SIG-M5 treated with dmso at 0.1 percent for 504 hours (cell line): ENCODE measurements at regions not wholly inside any gene's neighbourhood (a gene's known extent, or its start where the extent isn't known, plus 50 kb on each side); places are given as distances from the start of the nearest gene placed in this dataset.

ENCODE experiments used
- DNase-seq: peaks from one replicate; lab custom pipeline; 2025; ENCODE audit not compliant: unreplicated experiment; lab: John Stamatoyannopoulos, UW

GRCh38 chr2:20150110-20150706 lies 74.7 kb downstream of the SDC1 start:
- DNase-seq = no peak

- no peak for DNase-seq
Observed at GRCh38 chr2:20149703-20150030, 75.3 kb downstream of the SDC1 start.

GRCh38 chr2:20148923-20149702 lies 75.8 kb downstream of the SDC1 start:
- DNase-seq = no peak

GRCh38 chr2:20148426-20148922 lies 76.5 kb downstream of the SDC1 start:
- DNase-seq = no peak

- no peak for DNase-seq
Observed at GRCh38 chr2:20147351-20147750, 77.6 kb downstream of the SDC1 start.

GRCh38 chr2:20146401-20146800 lies 78.5 kb downstream of the SDC1 start:
- DNase-seq = no peak

GRCh38 chr2:20145497-20146193 lies 79.3 kb downstream of the SDC1 start:
- no peak for DNase-seq

- no peak for DNase-seq
Observed at GRCh38 chr2:20144861-20145260, 80.1 kb downstream of the SDC1 start.

GRCh38 chr2:20144196-20144595 lies 80.7 kb downstream of the SDC1 start:
- no peak for DNase-seq

GRCh38 chr2:20143263-20143662 lies 81.7 kb downstream of the SDC1 start:
- DNase-seq = peak; percentile 50

GRCh38 chr2:20141806-20142205 lies 83.1 kb downstream of the SDC1 start:
- DNase-seq = no peak

- DNase-seq = no peak
Observed at GRCh38 chr2:20141056-20141762, 83.7 kb downstream of the SDC1 start.

GRCh38 chr2:20140321-20141055 lies 84.4 kb downstream of the SDC1 start:
- DNase-seq = no peak

GRCh38 chr2:20139407-20140172 lies 85.3 kb downstream of the SDC1 start:
- no peak for DNase-seq

GRCh38 chr2:20138696-20139095 lies 86.2 kb downstream of the SDC1 start:
- DNase-seq = no peak

GRCh38 chr2:20137884-20138283 lies 86.5 kb upstream of the LAPTM4A start:
- DNase-seq = no peak

GRCh38 chr2:20137131-20137571 lies 85.7 kb upstream of the LAPTM4A start:
- no peak for DNase-seq

GRCh38 chr2:20136149-20136548 lies 84.7 kb upstream of the LAPTM4A start:
- no peak for DNase-seq

- DNase-seq = peak; percentile 64
Observed at GRCh38 chr2:20135631-20136050, 84.2 kb upstream of the LAPTM4A start.

GRCh38 chr2:20132990-20133535 lies 81.6 kb upstream of the LAPTM4A start:
- DNase-seq = no peak
